Mammary epithelial cell (primary cell): ENCODE measurements at regions not wholly inside any gene's neighbourhood (a gene's known extent, or its start where the extent isn't known, plus 50 kb on each side); places are given as distances from the start of the nearest gene placed in this dataset.

Experiments
- CTCF ChIP-seq, 2 donors: IDR thresholded peaks in 1 of 2; conservative IDR thresholded peaks in 1 of 2; 2 replicates each; pipeline ENCODE4 v1.5.1; 2011 to 2012; ENCODE audit warnings: inconsistent platforms in 2 of 2, low read length in 2 of 2, mild to moderate bottlenecking in 2 of 2, control low read depth in 1 of 2, low read depth in 1 of 2; ENCODE audit not compliant: insufficient read depth in 1 of 2; ENCODE audit errors: extremely low read depth in 1 of 2
- EZH2 ChIP-seq: IDR thresholded peaks from 2 replicates; pipeline ENCODE4 v1.6.1; 2012; ENCODE audit warnings: low read length, inconsistent platforms, borderline replicate concordance

GRCh38 chr9:90991953-90992352 lies 190.3 kb downstream of the SYK start:
- no peak for TF ChIP-seq CTCF (conservative IDR thresholded peaks at IDR 0.05 in 1 of 2, IDR thresholded peaks at IDR 0.05 in 1 of 2; ENCODE audit: extremely low read depth in 1 of 2, insufficient read depth in 1 of 2, low read depth in 1 of 2, low read length in 2 of 2)
- TF ChIP-seq EZH2 = no peak
